Heart right ventricle (tissue), 16 donors: ENCODE measurements at regions not wholly inside any gene's neighbourhood (a gene's known extent, or its start where the extent isn't known, plus 50 kb on each side); places are given as distances from the start of the nearest gene placed in this dataset.
A peak's percentile ranks its signal among the peaks of the same experiment; 100 is the strongest.

Source experiments
- ATAC-seq, 8 donors: fragments of 200-7000 bp; cut with Tn5 transposase; one replicate each; pipeline ENCODE4 v1.9.1; 2020; ENCODE audit warnings: mild to moderate bottlenecking in 8 of 8, moderate library complexity in 8 of 8, moderate number of reproducible peaks in 1 of 8
- DNase-seq, 2 donors: peaks; one replicate each; pipeline ENCODE4 v3.0.0-alpha.2; 2020
- H3K27ac ChIP-seq, 10 donors: fragments of 200-600 bp; sonication (generic) in 2 of 10; one replicate each; pipeline versions ENCODE4 v1.5.0 to v1.8.0; 2020 to 2022; ENCODE audit warnings: mild to moderate bottlenecking in 3 of 10
- H3K27me3 ChIP-seq, 7 donors: fragments of 200-600 bp; one replicate each; pipeline ENCODE4 v1.8.0; 2021 to 2022; ENCODE audit warnings: mild to moderate bottlenecking in 2 of 7
- H3K36me3 ChIP-seq, 9 donors: fragments of 200-600 bp; sonication (generic) in 1 of 9; one replicate each; pipeline versions ENCODE4 v1.5.0 to v1.8.0; 2020 to 2022; ENCODE audit warnings: mild to moderate bottlenecking in 2 of 9
- H3K4me1 ChIP-seq, 9 donors: fragments of 200-600 bp; sonication (generic) in 1 of 9; one replicate each; pipeline versions ENCODE4 v1.5.0 to v1.8.0; 2020 to 2022; ENCODE audit warnings: mild to moderate bottlenecking in 4 of 9
- H3K4me3 ChIP-seq, 10 donors: fragments of 200-600 bp; sonication (generic) in 2 of 10; one replicate each; pipeline versions ENCODE4 v1.5.0 to v1.8.0; 2020 to 2022; ENCODE audit warnings: mild to moderate bottlenecking in 7 of 10, moderate library complexity in 2 of 10
- H3K9me3 ChIP-seq, 11 donors: fragments of 200-600 bp in 10 of 11; sonication (generic) in 2 of 11; one replicate each; pipeline versions ENCODE4 v1.5.0 to v1.8.0; 2013 to 2022; ENCODE audit warnings: mild to moderate bottlenecking in 2 of 11, control low read depth in 1 of 11, moderate library complexity in 1 of 11
- WGBS, 2 donors: extraction: QIAGEN DNeasy Blood & Tissue Kit; methylation state at CpG; one replicate each; pipeline ENCODE4 v1.1.7; 2013; ENCODE audit warnings: inconsistent platforms in 1 of 2; 5-methylcytosine and 5-hydroxymethylcytosine counted together
- intact Hi-C, 10 donors: fragments of 100-400 bp; cut with DNase I; formaldehyde crosslinking; loops; one replicate each; pipeline versions ENCODE4 v1.11.1 to v1.14.2; 2022
- TF ChIP-seq, protein P1 (sequence below), 9 donors: fragments of 200-600 bp; sonication (generic) in 2 of 9; IDR thresholded peaks; one replicate each; pipeline versions ENCODE4 v1.5.0 to v1.8.0; 2021 to 2022; ENCODE audit warnings: antibody characterized with exemption in 9 of 9, mild to moderate bottlenecking in 5 of 9, moderate library complexity in 1 of 9
- donor health status: Arrhythmogenic right ventricular cardiomyopathy.
- donor health status: ischemic (EF 13 %, LVEDD 7.1; RV severe dilation, severe dysfunction).
- donor health status: healthy with polysubstance abuse.
- donor health status: DM: no; HTN: yes; CAD: no.
- donor health status: DM: no; HTN: no; CAD: no.
- donor health status: ischemic (EF 25% LVEDD 6.9; RV normal size, moderate dysfunction).
- donor health status: ischemic (EF 25% LVEDD 5.7; RV mildly dilated, moderate dysfunction).
- donor health status: healthy.
- donor health status: DM: yes; HTN: yes; CAD: no.
- donor health status: Ischemic cardiomyopathy.
- donor health status: ischemic (EF 35%, LVEDD 5.7; RV mildly dilated, moderate dysfunction).
- donor health status: nonischemic (EF 11% LVEDD 7.7; RV severe dilation, severe dysfunction).
- donor health status: DM: yes; HTN: yes; CAD: no.
- donor health status: PGD.
- donor health status: ischemic (EF 29% LVEDD 5.4; RV normal size, mild dysfunction).
- donor health status: nonischemic (EF 23%, LVEDD 6.1; RV moderate dilation, normal function).

DNA sequence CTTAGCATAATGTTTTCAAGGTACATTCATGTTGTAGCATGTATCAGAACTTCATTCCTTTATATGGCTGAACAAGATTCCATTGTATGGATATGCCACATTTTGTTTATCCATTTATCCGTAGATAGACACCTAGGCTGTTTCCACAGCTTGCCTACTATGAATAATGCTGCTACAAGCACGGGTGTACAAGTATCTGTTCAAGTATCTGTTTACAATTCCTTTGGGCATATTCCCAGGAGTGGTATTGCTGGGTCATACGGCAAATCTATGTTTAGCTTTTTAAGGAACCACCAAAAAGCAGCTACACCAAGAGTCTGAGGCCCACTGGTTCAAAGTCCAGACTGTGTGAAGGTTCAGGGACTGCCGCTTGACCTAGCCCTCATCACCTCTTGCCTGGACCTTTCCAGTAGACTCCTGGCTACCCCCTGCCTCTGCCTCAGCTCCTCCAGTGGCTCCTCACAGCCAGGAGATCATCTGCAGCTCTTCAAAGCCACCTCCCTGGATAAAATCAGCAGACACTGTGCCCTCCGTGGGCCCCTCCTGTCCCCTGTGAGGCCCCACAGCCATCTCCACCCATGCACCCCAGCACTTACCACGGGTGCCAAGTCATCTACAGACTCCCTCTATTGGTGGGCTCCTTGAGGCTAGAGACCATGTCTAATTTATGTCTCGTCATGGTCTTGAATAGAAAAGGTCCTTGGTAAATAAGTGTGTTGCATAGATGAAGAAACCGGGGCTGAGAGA lies 160.3 kb downstream of the MN1 start:
- TF ChIP-seq, protein P1, sequence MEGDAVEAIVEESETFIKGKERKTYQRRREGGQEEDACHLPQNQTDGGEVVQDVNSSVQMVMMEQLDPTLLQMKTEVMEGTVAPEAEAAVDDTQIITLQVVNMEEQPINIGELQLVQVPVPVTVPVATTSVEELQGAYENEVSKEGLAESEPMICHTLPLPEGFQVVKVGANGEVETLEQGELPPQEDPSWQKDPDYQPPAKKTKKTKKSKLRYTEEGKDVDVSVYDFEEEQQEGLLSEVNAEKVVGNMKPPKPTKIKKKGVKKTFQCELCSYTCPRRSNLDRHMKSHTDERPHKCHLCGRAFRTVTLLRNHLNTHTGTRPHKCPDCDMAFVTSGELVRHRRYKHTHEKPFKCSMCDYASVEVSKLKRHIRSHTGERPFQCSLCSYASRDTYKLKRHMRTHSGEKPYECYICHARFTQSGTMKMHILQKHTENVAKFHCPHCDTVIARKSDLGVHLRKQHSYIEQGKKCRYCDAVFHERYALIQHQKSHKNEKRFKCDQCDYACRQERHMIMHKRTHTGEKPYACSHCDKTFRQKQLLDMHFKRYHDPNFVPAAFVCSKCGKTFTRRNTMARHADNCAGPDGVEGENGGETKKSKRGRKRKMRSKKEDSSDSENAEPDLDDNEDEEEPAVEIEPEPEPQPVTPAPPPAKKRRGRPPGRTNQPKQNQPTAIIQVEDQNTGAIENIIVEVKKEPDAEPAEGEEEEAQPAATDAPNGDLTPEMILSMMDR (IDR thresholded peaks at IDR 0.05): no peak
- intact Hi-C loops: no loop called here
- Histone ChIP-seq H3K4me3 (no peak overlapping the region), H3K36me3 (no peaks in the 10 kb centered on the region), H3K27me3 (no peaks in the 10 kb centered on the region), H3K4me1 (peaks cover 0 to 32% (median 10%) of the 10 kb centered on the region in 9 donors), H3K9me3 (no peaks in the 10 kb centered on the region), H3K27ac (peak overlapping the region in 2 of 10 donors; percentile 23 to 52)
- ATAC-seq (no peak), DNase-seq (no peak)
- 59 to 65% methylated on average over 8 of the region's 8 CpGs for WGBS, 2 donors

DNA sequence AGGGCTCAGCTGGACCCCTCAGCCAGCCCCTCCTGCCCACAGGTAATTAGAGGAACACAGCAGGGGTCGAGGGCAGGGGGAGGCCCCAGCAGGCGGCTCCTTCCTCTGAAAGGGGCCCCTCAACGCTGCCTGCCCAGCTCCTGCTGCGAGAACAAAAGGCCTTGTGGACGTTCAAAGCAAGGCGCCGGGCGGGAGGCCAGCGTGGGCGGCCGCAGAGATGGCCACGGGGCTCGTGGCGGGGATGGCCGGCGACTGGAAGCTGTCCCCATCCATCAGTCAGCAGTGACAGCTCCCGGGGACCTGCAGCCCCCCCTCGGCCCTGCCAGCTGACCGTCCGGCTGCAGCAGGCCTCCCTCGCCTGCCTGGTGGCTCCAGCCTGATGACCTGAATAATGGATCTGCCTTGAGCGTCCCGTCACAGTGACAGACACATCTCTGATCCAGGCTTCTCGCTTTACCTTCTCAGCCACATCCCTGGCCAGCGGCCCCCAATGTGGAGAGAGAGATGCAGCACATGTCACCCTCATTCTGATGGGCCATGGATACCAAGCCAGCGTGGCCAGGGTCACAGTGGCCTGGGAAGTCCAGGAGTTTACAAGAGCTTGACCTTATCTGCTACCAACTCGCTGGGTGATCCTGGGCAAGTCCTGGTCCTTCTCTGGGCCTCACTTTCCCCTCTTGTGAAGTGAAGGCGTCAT lies 159.3 kb downstream of the MN1 start:
- WGBS, 2 donors: 82% methylated on average over 28 of the region's 28 CpGs
- intact Hi-C loops: no loop called here
- TF ChIP-seq, protein P1 (IDR thresholded peaks at IDR 0.05): no peak
- Histone ChIP-seq H3K27me3 (no peaks in the 10 kb centered on the region), H3K4me3 (no peak overlapping the region), H3K27ac (peak overlapping the region in 1 of 10 donors; percentile 52), H3K36me3 (no peaks in the 10 kb centered on the region), H3K4me1 (peaks cover 0 to 23% (median 7%) of the 10 kb centered on the region in 9 donors), H3K9me3 (no peaks in the 10 kb centered on the region)
- DNase-seq (no peak), ATAC-seq (no peak)

DNA sequence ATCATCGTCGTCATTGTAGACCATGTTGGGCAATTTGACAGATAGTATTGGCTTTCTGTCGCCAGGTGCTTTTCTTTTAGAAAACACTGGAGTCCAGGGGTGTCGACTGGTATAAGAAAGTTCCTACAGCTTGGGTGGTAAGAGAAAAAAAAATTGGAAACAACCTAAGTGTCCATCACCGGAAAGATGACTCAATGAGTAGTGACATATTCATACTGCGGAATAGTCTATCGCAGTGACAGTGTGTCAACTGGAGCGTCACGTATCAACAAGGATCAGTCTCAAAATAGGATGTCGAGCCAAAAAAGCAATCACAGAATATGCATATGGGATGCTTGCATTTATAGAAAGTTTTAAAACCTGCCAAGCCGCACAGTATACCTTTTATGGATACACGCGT lies 157.6 kb downstream of the MN1 start:
- intact Hi-C loops: no loop called here
- TF ChIP-seq, protein P1 (IDR thresholded peaks at IDR 0.05): no peak
- Histone ChIP-seq H3K36me3 (no peaks in the 10 kb centered on the region), H3K27me3 (no peaks in the 10 kb centered on the region), H3K27ac (no peak overlapping the region), H3K4me3 (no peak overlapping the region), H3K9me3 (no peaks in the 10 kb centered on the region), H3K4me1 (peaks cover 0 to 16% (median 7%) of the 10 kb centered on the region in 9 donors)
- DNase-seq: no peak
- WGBS, 2 donors: 96 to 97% methylated on average over 13 of the region's 13 CpGs
- no peak for ATAC-seq

DNA sequence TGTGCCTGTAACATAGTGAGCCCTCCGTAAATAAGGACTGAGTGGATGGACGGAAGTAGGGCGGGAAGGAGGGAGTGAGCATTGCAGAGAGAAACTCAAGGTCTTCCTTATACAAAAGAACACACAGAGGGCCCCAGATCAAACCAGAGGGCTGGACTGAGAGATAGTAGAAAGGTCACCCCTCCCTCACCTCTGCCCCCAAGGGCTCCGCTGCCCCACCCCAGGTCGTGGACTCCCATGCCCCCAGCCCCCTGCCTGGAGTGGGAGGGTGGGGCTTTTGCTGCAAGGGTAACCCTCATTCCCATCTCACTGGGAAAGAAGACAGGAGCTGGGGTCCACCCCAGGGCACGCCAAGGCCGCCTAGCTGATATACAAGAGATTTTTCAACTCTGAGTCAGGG lies 157.0 kb downstream of the MN1 start:
- intact Hi-C loops: no loop called here
- Histone ChIP-seq H3K27ac (no peak overlapping the region), H3K4me3 (no peak overlapping the region), H3K9me3 (no peaks in the 10 kb centered on the region), H3K27me3 (no peaks in the 10 kb centered on the region), H3K36me3 (no peaks in the 10 kb centered on the region), H3K4me1 (peaks cover 0 to 9% (median under 1%) of the 10 kb centered on the region in 9 donors)
- ATAC-seq: no peak
- no peak for DNase-seq
- TF ChIP-seq, protein P1 (IDR thresholded peaks at IDR 0.05): no peak
- WGBS, 2 donors: 85% methylated on average over 7 of the region's 7 CpGs
